GM23338 (cell line): ENCODE measurements at regions not wholly inside any gene's neighbourhood (a gene's known extent, or its start where the extent isn't known, plus 50 kb on each side); places are given as distances from the start of the nearest gene placed in this dataset.

Experiments
- ATAC-seq: fragments of 200-7000 bp; cut with Tn5 transposase; 3 replicates; pipeline ENCODE4 v1.9.1; 2020
- DNase-seq: peaks from one replicate; pipeline ENCODE4 v3.0.0-alpha.2; 2015; ENCODE audit warnings: low spot score
- H2AFZ ChIP-seq: fragments of 200-600 bp; sonication (generic); 2 replicates; pipeline ENCODE4 v1.8.0; 2016; ENCODE audit warnings: antibody characterized with exemption, mild to moderate bottlenecking, moderate library complexity
- H3F3A ChIP-seq: fragments of 200-600 bp; sonication (generic); replicated peaks from 2 replicates; pipeline ENCODE4 v1.8.0; 2017; ENCODE audit warnings: antibody characterized with exemption, mixed run types, low read depth
- H3K27ac ChIP-seq: fragments of 200-600 bp; sonication (generic); 2 replicates; pipeline ENCODE4 v1.6.1; 2016; ENCODE audit warnings: low read depth
- H3K27me3 ChIP-seq: fragments of 200-600 bp; sonication (generic); 2 replicates; pipeline ENCODE4 v1.8.0; 2016; ENCODE audit warnings: mild to moderate bottlenecking, mixed run types, moderate library complexity; ENCODE audit not compliant: insufficient read depth
- H3K36me3 ChIP-seq: fragments of 200-600 bp; sonication (generic); 2 replicates; pipeline ENCODE4 v1.8.0; 2016; ENCODE audit warnings: mild to moderate bottlenecking; ENCODE audit not compliant: insufficient read depth
- H3K4me1 ChIP-seq: fragments of 200-600 bp; sonication (generic); 2 replicates; pipeline ENCODE4 v1.8.0; 2016; ENCODE audit warnings: mild to moderate bottlenecking, moderate library complexity; ENCODE audit not compliant: insufficient read depth
- H3K4me2 ChIP-seq: fragments of 200-600 bp; sonication (generic); 2 replicates; pipeline ENCODE4 v1.7.1; 2017; ENCODE audit warnings: mixed run types
- H3K4me3 ChIP-seq: fragments of 200-600 bp; sonication (generic); 2 replicates; pipeline ENCODE4 v1.6.1; 2016; ENCODE audit warnings: mixed run types
- H3K79me2 ChIP-seq: fragments of 200-600 bp; sonication (generic); replicated peaks from 2 replicates; pipeline ENCODE4 v1.8.0; 2017; ENCODE audit warnings: mild to moderate bottlenecking; ENCODE audit not compliant: insufficient read depth
- H3K9me2 ChIP-seq: fragments of 200-600 bp; sonication (generic); 2 replicates; pipeline ENCODE4 v1.8.0; 2017; ENCODE audit not compliant: insufficient read depth
- H4K20me1 ChIP-seq: fragments of 200-600 bp; sonication (generic); replicated peaks from 2 replicates; pipeline ENCODE4 v1.8.0; 2017; ENCODE audit warnings: mild to moderate bottlenecking; ENCODE audit not compliant: insufficient read depth
- H3K27ac Mint-ChIP-seq: 2 replicates; pipeline ENCODE4 v1.8.0; 2020; ENCODE audit warnings: inconsistent platforms, mild to moderate bottlenecking, moderate library complexity, mixed read lengths
- H3K27me3 Mint-ChIP-seq: 3 replicates; pipeline ENCODE4 v1.8.0; 2022; ENCODE audit warnings: low read depth, mild to moderate bottlenecking, moderate library complexity, mixed read lengths, inconsistent platforms; ENCODE audit not compliant: insufficient read depth, poor library complexity
- H3K36me3 Mint-ChIP-seq: 3 replicates; pipeline ENCODE4 v1.8.0; 2021; ENCODE audit warnings: low read depth, mild to moderate bottlenecking, inconsistent platforms, moderate library complexity, mixed read lengths
- H3K4me1 Mint-ChIP-seq: 3 replicates; pipeline ENCODE4 v1.8.0; 2020; ENCODE audit warnings: mild to moderate bottlenecking, inconsistent platforms, mixed read lengths
- H3K4me3 Mint-ChIP-seq: 3 replicates; pipeline ENCODE4 v1.8.0; 2021; ENCODE audit warnings: moderate library complexity, mild to moderate bottlenecking, inconsistent platforms, mixed read lengths
- H3K9me3 Mint-ChIP-seq: 3 replicates; pipeline ENCODE4 v1.8.0; 2020; ENCODE audit warnings: moderate library complexity, mild to moderate bottlenecking, inconsistent platforms, mixed read lengths
- CTCF ChIP-seq, 2 experiments: fragments of 200-600 bp in 1 of 2; sonication (generic) in 1 of 2; conservative IDR thresholded peaks; 2 replicates each; pipeline versions ENCODE4 v1.5.1 to v1.6.1; 2016 to 2017; ENCODE audit warnings: antibody characterized with exemption in 2 of 2, low read depth in 2 of 2, mild to moderate bottlenecking in 2 of 2, moderate library complexity in 1 of 2
- JUNB ChIP-seq: IDR thresholded peaks from one replicate; pipeline ENCODE4 v1.6.1; 2016; ENCODE audit warnings: antibody characterized with exemption; ENCODE audit not compliant: unreplicated experiment
- REST ChIP-seq: IDR thresholded peaks from one replicate; pipeline ENCODE4 v1.6.1; 2018; ENCODE audit warnings: antibody characterized with exemption; ENCODE audit not compliant: unreplicated experiment
- STAT1 ChIP-seq: IDR thresholded peaks from one replicate; pipeline ENCODE4 v1.6.1; 2016; ENCODE audit warnings: antibody characterized with exemption; ENCODE audit not compliant: unreplicated experiment
- ZNF114 ChIP-seq: fragments of 250-450 bp; sonication (Bioruptor Pico); IDR thresholded peaks from 2 replicates; pipeline ENCODE4 v1.5.0; 2020; ENCODE audit warnings: mild to moderate bottlenecking, moderate library complexity
- ZNF462 ChIP-seq: fragments of 250-450 bp; sonication (Bioruptor Pico); IDR thresholded peaks from 2 replicates; pipeline ENCODE4 v1.5.0; 2020; ENCODE audit warnings: mild to moderate bottlenecking, moderate library complexity

- TF ChIP-seq REST = no peak
- TF ChIP-seq STAT1 = no peak
Measured at GRCh38 chr18:52150050-52150449, 189.9 kb upstream of the DCC start (continued).

GRCh38 chr18:52152036-52152435, 188.0 kb upstream of the DCC start:
- H3K4me3 ChIP-seq = no peak overlapping the region
- no peaks in the 10 kb centered on the region for H3K27me3 Mint-ChIP-seq
- no peaks in the 10 kb centered on the region for H4K20me1 ChIP-seq
- H3F3A ChIP-seq = no peaks in the 10 kb centered on the region
- H3K9me3 Mint-ChIP-seq = no peaks in the 10 kb centered on the region
- H3K36me3 Mint-ChIP-seq = no peaks in the 10 kb centered on the region
- H3K79me2 ChIP-seq = no peaks in the 10 kb centered on the region
- H2AFZ ChIP-seq = no peak overlapping the region
- no peak overlapping the region for H3K27ac Mint-ChIP-seq
- ATAC-seq (no peak), DNase-seq (no peak)
- H3K9me2 ChIP-seq = peaks cover 9% of the 10 kb centered on the region
- H3K4me1 ChIP-seq = no peaks in the 10 kb centered on the region
- no peak overlapping the region for H3K27ac ChIP-seq
- no peaks in the 10 kb centered on the region for H3K36me3 ChIP-seq
- H3K4me3 Mint-ChIP-seq = no peak overlapping the region
- TF ChIP-seq ZNF114 (CRISPR knock-in tag) (no peak), STAT1 (no peak), JUNB (no peak), CTCF (conservative IDR thresholded peaks at IDR 0.05; ENCODE audit: low read depth in 2 of 2) (no peak), REST (no peak), ZNF462 (no peak)
- H3K4me2 ChIP-seq = no peak overlapping the region
- H3K4me1 Mint-ChIP-seq = no peaks in the 10 kb centered on the region
- no peaks in the 10 kb centered on the region for H3K27me3 ChIP-seq
